NCI-H510A (cell line): ENCODE measurements at regions not wholly inside any gene's neighbourhood (a gene's known extent, or its start where the extent isn't known, plus 50 kb on each side); places are given as distances from the start of the nearest gene placed in this dataset.

Source experiments
- DNase-seq: peaks from one replicate; lab custom pipeline; 2025; lab: John Stamatoyannopoulos, UW

DNA sequence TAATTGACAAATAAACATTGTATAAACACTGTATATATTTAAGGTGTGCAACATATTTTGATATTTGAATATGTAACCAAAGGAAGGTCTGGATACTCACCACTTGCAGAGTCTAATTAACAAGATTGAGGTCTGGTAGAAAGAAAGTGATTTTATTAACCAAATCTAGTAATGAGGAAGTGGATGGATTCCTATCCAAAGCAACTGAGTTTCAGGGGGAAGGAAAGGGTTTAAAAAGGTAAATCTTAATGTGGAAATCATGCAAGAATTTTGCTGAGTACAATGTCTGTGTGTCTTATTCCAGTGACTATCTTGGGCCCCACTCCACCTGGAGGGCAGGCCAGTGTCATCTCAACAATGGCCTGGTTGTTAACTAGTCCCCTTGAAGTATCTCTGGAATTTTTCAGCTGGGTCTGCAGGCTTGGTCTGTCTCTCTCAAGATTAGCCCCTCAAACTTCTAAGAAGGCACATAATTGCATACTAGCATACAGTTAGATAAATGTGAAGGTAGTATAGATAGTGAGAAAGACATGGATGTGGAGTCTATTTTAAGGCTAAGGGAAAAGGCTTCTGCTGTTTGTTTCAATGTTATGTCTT is 262.7 kb upstream of the RGS18 start:
- no peak for DNase-seq

DNA sequence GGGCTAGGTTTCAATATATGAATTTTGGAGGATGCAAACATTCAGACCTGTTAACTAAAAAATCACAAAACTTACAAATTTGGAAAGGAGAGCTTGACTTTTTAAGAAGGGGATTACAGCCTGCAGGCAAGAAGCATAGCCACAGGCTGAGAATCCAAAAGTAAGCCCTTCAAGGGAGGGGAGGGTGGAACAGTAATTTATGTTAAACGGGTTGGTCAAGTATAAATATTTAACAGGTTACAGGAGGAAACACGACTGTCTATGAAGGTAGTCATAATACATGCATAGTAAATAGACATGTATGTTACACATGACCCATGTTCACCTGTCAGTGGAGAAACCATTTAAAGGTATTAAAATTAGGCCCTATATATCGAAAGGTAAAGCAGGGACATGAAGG is 261.1 kb upstream of the RGS18 start:
- DNase-seq: no peak

DNA sequence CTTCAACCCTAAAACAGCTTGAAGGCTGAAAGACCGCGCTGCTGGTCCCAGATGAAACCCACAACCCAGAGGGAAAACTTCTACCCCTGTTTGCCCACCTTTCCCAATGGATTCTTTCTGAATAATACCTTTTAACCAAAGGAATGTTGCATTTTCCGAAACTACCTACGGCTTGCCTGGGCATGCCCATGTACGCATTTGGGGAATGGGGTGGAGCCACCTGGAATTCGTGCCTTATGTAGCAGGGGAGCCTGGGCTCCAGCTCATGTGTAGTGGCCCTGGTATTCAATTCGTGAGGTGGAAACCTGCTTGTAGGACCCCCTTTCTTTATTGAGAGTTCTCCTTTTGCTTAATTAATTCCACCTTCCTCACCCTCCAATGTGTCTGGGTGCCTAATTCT is 256.6 kb upstream of the RGS18 start:
- no peak for DNase-seq

DNA sequence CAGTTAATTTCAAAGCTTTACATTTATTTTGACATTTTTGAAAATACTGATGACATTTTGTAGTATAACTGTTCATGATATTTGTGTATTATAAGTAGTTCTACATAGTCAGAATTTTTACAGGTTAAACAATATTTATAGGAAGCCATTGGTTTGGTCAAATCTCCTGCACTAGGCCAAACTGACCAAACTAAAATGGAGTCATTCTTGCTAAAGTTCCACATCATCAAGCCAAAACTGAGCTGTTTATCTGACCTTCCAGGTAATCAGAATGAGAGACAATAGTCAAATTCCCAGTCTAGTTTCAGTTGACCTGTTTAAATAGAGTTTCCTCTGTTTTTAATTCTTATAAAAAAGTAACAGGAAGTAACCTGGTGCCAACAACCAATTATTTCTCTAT is 253.3 kb upstream of the RGS18 start:
- DNase-seq: no peak

DNA sequence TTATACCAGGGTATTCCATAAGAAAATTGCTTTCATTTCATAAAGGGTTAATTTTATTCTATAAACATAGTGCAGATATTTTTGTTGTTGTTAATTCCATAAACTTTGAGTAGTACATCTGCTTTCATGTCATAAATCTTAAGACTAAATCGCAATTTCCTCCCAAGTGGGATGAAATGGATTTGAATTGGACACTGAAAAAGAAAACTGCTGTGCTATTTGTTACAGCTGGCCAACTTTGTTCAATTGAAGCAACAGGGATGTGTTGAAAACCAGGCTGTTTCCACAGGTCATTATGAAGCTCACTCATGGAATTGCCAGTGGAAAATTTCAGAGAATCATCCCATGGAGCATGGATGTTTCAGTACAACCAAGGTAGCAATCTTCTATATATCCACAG is 252.5 kb upstream of the RGS18 start:
- DNase-seq: no peak

DNA sequence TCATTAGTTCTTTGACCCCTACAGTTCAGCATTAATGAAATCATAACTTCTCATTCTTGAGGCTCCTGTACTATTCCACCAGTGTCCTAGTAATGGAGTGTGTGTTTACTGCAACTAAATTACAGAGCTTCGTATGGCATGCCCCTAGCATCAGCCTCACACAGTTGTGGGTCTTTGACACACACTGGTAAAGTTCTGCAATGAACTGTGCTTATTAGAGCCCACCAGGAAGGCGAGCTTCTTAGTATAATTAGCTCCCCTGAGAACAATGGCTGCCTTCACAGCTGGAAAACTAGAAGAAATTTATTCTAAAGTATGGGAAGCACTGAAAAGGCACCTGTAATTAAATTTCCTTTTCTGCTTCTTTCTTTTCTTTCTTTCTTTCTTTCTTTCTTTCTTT is 251.1 kb upstream of the RGS18 start:
- DNase-seq: no peak

DNA sequence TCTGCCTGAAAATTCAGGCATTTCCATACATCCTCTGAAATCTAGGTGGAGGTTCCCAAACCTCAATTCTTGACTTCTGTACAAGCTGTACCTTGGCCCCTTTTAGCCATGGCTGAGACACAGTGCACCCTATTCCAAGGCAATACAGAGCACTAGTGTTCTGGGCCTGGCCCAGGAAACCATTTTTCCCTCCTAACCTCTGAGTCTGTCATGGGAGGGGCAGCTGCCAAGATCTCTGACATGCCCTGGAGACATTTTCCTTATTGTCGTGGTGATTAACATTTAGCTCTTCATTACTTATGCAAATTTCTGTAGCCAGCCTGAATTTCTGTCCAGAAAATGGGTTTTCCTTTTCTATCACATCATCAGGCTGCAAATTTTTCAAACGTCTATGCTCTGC is 248.0 kb upstream of the RGS18 start:
- no peak for DNase-seq

DNA sequence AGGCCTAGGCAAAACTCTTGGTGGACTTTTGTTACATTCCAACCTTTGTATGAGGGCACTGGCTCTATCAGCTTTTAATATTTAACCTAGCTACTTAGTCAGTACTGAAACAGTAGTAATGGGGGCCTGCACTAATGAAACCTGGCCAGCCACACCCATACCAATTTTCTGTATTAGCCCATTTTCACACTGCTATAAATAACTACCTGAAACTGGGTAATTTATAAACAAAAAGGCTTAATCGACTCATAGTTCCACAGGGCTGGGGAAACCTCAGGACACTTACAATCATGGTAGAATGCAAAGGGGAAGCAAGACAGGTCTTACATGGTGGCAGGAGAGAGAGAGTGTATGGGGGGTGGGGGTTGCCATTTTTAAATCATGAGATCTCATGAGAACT is 245.7 kb upstream of the RGS18 start:
- DNase-seq: no peak

DNA sequence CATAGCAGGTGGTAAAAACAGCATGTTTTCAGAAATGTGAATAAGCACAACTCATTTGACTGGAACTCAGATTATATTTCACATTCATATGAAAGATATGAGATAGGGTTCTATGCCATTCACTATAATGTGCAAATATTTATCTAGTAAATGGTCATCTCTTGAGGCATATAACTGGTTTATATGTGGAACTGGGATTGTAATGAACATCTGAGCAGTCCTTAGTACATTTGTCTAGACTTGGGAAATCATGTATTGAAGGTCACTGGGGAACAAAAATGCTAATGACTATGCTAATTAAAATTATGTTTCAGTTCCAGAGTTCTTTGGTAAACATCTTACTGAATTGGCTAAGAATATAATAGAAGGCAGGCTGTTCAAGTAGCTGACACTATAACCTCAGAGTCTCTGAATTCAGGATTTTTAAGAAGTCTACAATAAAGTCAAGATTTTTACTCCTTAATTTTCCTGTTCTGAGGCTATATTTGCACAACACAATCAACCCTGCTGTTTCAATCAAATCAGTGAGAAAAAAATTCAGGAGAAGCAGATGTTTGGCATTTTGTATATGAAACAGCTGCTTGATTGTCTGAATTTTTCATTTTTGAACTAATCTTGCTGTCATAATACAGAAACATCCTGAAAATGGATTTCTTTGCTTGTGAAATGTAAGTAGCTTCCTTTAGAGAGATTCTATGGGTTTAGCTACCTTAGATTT is 244.8 kb upstream of the RGS18 start:
- no peak for DNase-seq

DNA sequence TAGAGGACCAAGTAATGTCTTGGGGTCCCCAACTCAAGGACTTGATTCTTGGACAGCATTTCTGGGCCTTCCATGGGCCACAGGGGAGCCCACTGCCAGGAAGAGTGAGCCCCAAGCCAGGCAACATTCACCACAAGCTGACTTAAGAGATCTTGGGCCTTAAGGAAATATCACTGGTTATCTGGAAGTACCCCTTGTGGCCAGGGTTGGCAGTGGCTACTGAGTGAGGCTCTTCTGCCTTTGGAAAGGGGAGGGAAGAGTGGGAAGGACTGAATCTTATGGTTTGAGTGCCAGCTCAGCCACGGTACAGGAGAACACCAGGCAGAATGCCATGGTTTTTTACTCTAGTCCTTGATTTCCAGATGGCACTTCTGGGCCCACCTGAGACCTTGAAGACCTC is 228.9 kb upstream of the RGS18 start:
- no peak for DNase-seq

DNA sequence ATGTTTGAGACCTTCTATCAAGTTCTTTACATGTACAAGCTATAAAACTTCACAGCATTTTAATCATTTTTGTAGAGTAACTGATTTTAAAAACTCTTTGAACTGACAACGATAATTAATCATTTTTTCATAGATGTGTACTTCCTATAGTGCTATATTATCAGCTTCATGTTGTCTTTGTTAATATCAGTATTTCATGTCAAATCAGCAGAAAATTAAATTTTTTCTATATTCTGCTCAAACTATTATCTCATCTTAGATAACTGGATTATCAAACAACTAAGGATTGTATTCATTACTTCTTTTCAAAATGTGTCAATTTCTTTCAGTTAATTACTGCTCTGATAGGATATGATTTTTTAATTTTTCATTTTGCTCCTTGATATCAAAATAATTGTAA is 214.6 kb upstream of the RGS18 start:
- DNase-seq: no peak

DNA sequence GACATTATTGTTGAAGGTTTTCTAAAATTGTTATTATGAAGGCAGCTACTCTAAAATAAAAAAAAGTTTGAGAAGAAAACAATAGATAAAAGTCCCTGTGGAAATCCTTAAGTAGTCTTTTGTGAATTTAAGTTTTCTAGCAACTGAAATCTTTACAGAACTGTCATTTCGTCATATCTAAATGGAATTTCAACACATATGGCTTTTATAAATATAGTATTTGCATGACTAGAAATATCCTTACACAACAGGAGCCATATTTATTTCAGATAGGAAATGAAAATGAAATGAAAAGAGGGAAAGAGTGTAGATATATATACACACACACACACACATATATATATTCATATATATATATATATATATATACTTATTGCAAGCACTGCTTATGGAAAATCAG is 204.7 kb upstream of the RGS18 start:
- no peak for DNase-seq

DNA sequence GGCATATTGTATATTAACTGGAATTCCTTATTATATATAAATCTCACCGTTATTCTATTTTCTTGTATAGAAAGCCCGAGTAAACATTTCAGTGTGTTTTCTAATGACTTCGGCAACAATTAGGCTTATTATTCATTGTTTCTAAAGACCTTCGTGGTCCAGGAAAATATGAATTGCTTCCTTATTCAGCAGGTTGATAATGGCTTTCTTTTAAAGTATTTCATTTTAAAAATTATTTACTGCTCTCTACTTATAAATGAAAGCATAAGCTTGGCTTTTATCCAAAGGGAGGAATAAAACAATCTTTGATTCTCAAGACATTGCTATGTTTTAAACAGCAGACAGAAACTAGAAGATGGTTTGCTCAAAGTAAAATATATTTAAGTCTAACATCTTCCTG is 198.4 kb upstream of the RGS18 start:
- no peak for DNase-seq

DNA sequence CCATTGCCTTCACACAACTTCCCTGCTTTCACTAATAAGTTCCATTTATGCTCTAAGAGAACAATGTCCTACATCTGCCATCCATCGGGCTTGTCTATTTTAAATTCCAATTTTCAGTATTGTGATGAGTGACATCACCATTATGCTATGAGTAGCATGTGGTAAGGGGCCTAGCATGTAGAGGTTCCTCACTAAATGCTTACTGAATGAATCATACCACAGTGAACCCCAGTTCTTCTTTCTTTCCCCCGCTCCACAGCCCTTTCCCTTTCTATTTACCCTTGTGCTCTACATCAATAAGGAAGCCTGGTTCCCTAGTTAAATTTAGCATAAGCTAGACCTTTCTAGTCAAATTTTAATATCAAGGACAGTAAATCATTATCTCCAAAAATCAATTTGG is 195.0 kb upstream of the RGS18 start:
- DNase-seq: no peak

DNA sequence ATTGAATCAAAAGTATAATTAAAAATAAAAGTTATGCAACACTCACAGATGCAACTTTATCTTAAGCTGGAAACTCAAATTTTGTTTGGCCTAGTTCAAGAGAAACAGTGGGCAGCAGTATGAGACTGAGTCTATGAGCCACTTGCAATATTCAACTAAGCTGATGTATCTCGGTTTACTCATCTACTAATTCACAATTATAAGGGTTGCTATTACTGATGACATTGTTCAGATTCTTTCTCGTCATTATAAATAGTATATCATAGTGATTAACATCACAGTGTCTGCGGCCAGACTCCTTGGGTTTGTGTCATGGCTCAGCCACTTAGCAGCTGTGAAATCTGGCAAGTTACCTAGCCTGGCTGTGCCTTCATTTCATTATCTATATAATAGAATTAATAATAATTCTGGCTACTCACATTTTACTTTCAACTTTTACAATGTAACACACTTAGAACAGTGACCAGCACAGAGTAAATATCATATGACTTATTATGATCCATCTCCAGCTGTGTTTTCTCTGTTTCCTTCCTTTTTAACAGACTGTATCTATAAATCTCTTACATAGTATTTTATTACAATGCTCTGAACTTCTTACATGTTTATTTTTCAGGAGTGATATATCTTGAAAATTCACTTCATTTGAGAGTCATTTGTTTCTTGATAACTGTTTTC is 194.3 kb upstream of the RGS18 start:
- no peak for DNase-seq

DNA sequence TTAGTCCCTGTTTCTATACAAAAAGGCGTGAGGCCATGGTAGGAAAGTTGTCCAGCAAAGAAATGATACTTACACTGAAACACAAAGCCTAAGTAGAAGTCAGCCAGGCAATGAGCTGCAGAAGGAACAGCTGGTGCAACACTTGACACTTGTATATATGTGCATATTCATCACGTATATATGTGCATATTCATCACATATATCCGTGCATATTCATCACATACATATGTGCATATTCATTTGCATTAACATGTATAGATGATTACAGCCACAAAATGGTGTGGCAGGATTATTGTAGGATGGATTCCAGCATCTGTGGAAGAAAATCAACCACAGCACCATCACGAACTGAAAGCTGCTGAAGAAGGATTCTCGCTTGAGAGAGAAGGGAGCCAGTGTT is 189.0 kb upstream of the RGS18 start:
- DNase-seq: no peak

DNA sequence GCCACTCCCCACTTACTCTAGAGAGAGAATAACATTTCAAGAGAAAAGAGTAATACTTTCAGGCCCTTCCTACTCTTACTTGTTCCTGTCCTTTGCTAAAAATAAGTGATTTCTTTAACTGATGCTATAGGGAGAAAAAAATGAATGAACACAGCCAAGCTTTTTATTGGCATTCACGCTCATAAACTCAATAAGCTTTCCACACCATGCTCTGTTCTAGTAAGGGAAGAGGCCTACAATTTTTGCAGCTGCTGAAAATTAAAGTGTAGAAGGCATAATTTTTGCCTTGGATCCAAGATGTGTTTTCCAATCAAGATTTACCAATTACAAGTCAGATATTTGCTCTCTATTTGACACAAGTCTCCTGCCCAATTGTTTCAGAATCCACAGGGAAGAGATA is 188.1 kb upstream of the RGS18 start:
- no peak for DNase-seq

DNA sequence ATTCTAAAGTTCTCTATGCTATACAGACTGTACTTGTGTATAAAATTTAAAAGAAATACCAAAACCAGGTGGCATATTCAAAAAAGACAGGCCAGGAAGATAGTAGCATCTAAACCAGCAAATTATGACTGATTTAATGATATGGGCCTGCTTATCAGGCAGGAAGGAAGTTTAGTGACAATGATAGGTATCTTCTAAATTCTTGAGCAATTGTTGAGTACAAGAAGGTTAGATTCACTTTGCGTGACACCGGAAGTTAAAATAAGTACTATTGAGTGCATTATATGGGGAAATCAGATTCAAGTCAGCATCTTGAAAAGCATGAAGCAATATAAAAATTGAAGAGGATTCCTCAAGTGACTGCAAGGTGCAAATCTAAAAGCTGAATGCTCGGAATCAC is 186.8 kb upstream of the RGS18 start:
- DNase-seq: no peak

DNA sequence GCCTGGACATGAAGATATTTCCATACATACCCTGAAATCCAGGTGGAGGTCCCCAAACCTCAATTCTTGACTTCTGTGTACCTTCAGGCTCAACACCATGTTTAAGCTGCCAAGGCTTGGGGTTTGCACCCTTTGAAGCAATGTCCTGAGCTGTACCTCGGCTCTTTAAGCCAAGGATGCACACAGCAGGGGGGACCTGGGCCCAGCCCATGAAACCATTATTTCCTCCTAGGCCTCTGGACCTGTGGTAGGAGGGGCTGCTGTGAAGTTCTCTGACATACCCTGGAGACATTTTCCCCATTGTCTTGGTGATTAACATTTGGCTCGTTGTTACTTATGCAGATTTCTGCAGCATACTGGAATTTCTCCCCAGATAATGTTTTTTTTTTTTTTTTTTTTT is 184.3 kb upstream of the RGS18 start:
- DNase-seq: no peak

DNA sequence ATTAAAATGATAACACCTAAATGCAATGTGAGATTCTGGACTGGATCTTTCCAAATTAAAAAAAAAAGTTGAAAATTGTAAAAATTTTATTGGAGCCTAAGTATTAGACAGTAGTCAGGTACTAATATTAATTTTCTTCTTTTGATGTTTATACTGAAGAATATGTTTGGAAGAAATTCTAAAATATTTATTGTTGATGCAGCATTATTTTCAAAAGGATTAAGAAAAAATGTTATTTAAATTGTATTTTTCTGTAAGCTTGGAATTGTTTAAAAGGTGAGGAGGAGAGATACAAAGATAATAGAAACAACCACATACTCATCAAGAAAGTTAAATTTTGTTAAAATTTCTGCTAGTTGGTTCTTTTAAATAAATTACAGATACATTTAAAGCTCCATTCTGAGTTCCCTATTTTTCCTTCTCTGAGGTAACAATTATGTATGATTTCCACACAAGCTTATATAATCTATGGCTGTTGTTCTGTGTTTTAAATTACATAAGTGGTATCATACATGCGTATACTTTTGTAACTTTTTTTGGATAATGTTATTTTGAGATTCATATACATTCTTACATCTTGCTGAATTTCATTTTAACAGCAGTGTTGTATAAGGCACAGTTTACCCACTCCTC is 180.3 kb upstream of the RGS18 start:
- DNase-seq: no peak

DNA sequence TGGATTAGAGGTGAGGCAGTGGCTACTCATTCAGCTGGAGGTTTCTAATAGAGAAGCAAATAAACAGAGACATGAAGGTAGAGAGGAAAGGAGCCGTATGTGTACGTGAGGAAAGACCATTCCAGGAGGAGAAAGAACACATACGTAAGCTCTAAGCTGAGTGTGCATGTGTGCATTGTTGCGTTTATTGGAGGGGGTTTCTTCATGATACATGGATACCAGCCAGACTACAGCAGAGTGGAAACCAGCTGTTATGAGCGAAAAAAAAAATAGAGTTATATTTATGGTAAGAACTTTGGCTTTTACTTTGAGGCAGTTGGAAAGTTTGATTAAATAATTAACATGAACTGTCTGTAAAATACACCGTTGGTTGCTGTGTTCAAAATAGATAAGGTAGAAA is 173.4 kb upstream of the RGS18 start:
- no peak for DNase-seq

DNA sequence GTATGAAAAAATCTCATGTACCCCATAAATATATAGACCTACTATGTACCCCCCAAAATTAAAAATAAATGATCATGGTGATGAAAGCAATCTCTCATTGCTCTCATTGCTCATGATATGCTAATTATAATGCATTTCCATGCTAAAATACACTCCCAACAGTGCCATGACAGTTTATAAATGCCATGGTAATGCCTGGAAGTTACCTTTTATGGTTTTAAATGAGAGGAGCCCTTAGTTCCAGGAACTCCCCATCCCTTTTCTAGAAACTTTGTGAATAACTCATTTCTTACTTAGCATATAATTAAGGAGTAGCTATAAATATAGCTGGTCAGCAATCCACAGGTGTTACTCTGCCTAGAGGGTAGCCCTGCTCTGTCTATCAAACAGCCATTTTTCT is 166.1 kb upstream of the RGS18 start:
- no peak for DNase-seq

DNA sequence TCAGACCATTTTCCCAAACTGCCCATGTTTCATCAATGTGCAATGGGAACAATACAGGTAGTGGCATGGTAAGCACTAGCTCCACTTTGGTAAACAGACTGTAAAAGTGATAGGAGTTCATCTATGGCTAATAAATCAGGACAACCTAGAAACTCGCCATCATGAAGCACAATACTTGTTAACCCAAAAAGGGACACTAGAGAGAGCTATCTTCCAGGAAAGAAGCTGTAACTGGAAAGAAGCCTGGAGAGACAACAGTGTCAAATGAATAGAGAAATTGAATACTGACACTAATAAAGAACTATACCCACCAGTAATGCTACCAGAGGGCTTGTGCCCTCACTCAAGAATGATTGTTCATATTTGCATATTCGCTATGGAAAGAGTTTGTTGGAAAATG is 164.7 kb upstream of the RGS18 start:
- no peak for DNase-seq
